NCI-H1105 treated with DMSO at 0.1 percent for 48 hours (cell line): ENCODE measurements at regions not wholly inside any gene's neighbourhood (a gene's known extent, or its start where the extent isn't known, plus 50 kb on each side); places are given as distances from the start of the nearest gene placed in this dataset.
"Not testable (repeated sequence)": the region's sequence is repeated elsewhere in the genome, so short reads cannot be mapped to it uniquely, and the experiment has no call there.

Experiments used
- DNase-seq: peaks from one replicate; lab custom pipeline; 2025; lab: John Stamatoyannopoulos, UW

- no peak for DNase-seq
Measured at GRCh38 chr10:57168611-57169240, 807.7 kb upstream of the ZWINT start.

- DNase-seq: no peak
Measured at GRCh38 chr10:57165671-57166070, 804.6 kb upstream of the ZWINT start.

- no peak for DNase-seq
Measured at GRCh38 chr10:57162231-57162630, 801.2 kb upstream of the ZWINT start.

- no peak for DNase-seq
Measured at GRCh38 chr10:57161157-57161556, 800.1 kb upstream of the ZWINT start.

- no peak for DNase-seq
Measured at GRCh38 chr10:57145548-57145947, 784.5 kb upstream of the ZWINT start.

- no peak for DNase-seq
Measured at GRCh38 chr10:57142925-57143576, 782.0 kb upstream of the ZWINT start.

GRCh38 chr10:57141708-57142107 is 780.6 kb upstream of the ZWINT start:
- DNase-seq: no peak

- DNase-seq: no peak
Measured at GRCh38 chr10:57119684-57120083, 758.6 kb upstream of the ZWINT start.

- no peak for DNase-seq
Measured at GRCh38 chr10:57113545-57113944, 752.5 kb upstream of the ZWINT start.

GRCh38 chr10:57102236-57102635 is 741.2 kb upstream of the ZWINT start:
- no peak for DNase-seq

- no peak for DNase-seq
Measured at GRCh38 chr10:57098146-57098545, 737.1 kb upstream of the ZWINT start.

GRCh38 chr10:57096044-57096443 is 735.0 kb upstream of the ZWINT start:
- DNase-seq: no peak

GRCh38 chr10:57094965-57095364 is 733.9 kb upstream of the ZWINT start:
- DNase-seq: no peak

- no peak for DNase-seq
Measured at GRCh38 chr10:57094083-57094482, 733.0 kb upstream of the ZWINT start.

- DNase-seq: no peak
Measured at GRCh38 chr10:57053530-57053929, 692.5 kb upstream of the ZWINT start.

GRCh38 chr10:57049096-57049495 is 688.0 kb upstream of the ZWINT start:
- DNase-seq: no peak

- DNase-seq: no peak
Measured at GRCh38 chr10:57038531-57038930, 677.5 kb upstream of the ZWINT start.

GRCh38 chr10:57035310-57035709 is 674.3 kb upstream of the ZWINT start:
- no peak for DNase-seq

GRCh38 chr10:57032301-57032700 is 671.2 kb upstream of the ZWINT start:
- not testable (repeated sequence) for DNase-seq

- no peak for DNase-seq
Measured at GRCh38 chr10:57031346-57031745, 670.3 kb upstream of the ZWINT start.

GRCh38 chr10:57026307-57026706 is 665.2 kb upstream of the ZWINT start:
- DNase-seq: no peak

GRCh38 chr10:57023626-57024025 is 662.6 kb upstream of the ZWINT start:
- no peak for DNase-seq

GRCh38 chr10:57018452-57018851 is 657.4 kb upstream of the ZWINT start:
- no peak for DNase-seq
